H1 (cell line): ENCODE measurements at regions not wholly inside any gene's neighbourhood (a gene's known extent, or its start where the extent isn't known, plus 50 kb on each side); places are given as distances from the start of the nearest gene placed in this dataset.

ENCODE experiments used
- BRCA1 ChIP-seq: IDR thresholded peaks from 2 replicates; pipeline ENCODE4 v1.6.1; 2012; ENCODE audit warnings: low read depth, low read length, improper control_type of control experiment
- CHD7 ChIP-seq: fragments of 300-600 bp; sonication (generic); IDR thresholded peaks from 2 replicates; pipeline ENCODE4 v1.7.1; 2012; ENCODE audit warnings: low read length, moderate library complexity, mild to moderate bottlenecking, inconsistent platforms; ENCODE audit not compliant: insufficient replicate concordance

DNA sequence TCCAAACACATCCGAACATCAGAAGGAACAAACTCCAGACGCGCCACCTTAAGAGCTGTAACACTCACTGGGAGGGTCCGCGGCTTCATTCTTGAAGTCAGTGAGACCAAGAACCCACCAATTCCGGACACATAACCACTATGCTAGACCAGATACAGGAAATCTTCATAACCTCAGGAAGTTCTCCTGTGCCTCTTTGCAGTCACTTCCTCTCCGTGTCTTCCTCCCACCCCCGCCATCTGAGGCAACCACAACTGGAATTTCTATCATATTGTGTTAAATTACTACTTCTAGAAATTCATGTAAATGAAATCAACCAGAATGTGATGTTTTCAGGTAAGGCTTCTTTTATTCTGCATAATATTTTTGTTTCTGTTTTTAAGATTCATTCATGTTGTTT, 631.0 kb upstream of the NXPH2 start (continued):
- TF ChIP-seq CHD7 = no peak
- no peak for TF ChIP-seq BRCA1
